Liver (tissue), 8 donors: ENCODE measurements at regions not wholly inside any gene's neighbourhood (a gene's known extent, or its start where the extent isn't known, plus 50 kb on each side); places are given as distances from the start of the nearest gene placed in this dataset.

ENCODE experiments used
- DNase-seq: peaks from one replicate; pipeline ENCODE4 v3.0.0-alpha.2; 2017; ENCODE audit warnings: low spot score
- H3K27ac ChIP-seq, 2 donors: one replicate each; pipeline ENCODE4 v1.7.0; 2013; ENCODE audit warnings: inconsistent platforms in 2 of 2, low read length in 2 of 2, control low read depth in 1 of 2, low read depth in 1 of 2, mild to moderate bottlenecking in 1 of 2
- H3K27me3 ChIP-seq, 4 donors: one replicate each; pipeline versions ENCODE4 v1.6.1 to v1.7.0; 2013; ENCODE audit warnings: low read length in 3 of 4, inconsistent platforms in 1 of 4, mild to moderate bottlenecking in 1 of 4, moderate library complexity in 1 of 4; ENCODE audit not compliant: control insufficient read depth in 4 of 4, insufficient read depth in 4 of 4
- H3K36me3 ChIP-seq, 4 donors: one replicate each; pipeline versions ENCODE4 v1.6.1 to v1.7.0; 2013; ENCODE audit warnings: low read length in 3 of 4, mild to moderate bottlenecking in 3 of 4, low read depth in 1 of 4, moderate library complexity in 1 of 4; ENCODE audit not compliant: control insufficient read depth in 4 of 4, insufficient read depth in 3 of 4
- H3K4me1 ChIP-seq, 4 donors: one replicate each; pipeline versions ENCODE4 v1.6.1 to v1.7.0; 2013; ENCODE audit warnings: low read length in 3 of 4, mild to moderate bottlenecking in 3 of 4, moderate library complexity in 1 of 4; ENCODE audit not compliant: control insufficient read depth in 4 of 4, insufficient read depth in 4 of 4
- H3K4me3 ChIP-seq, 3 donors: one replicate each; pipeline versions ENCODE4 v1.6.1 to v1.7.0; 2013; ENCODE audit warnings: low read length in 3 of 3, control low read depth in 1 of 3, low read depth in 1 of 3, mild to moderate bottlenecking in 1 of 3
- H3K9ac ChIP-seq, 2 donors: one replicate each; pipeline ENCODE4 v1.7.0; 2013; ENCODE audit warnings: low read length in 2 of 2, mild to moderate bottlenecking in 2 of 2, moderate library complexity in 2 of 2, control low read depth in 1 of 2, low read depth in 1 of 2
- H3K9me3 ChIP-seq, 4 donors: one replicate each; pipeline versions ENCODE4 v1.6.1 to v1.7.0; 2013; ENCODE audit warnings: low read length in 3 of 4; ENCODE audit not compliant: control insufficient read depth in 4 of 4
- CTCF ChIP-seq: fragments of 150-350 bp; IDR thresholded peaks from 2 replicates; pipeline ENCODE4 v1.5.1; 2017; ENCODE audit warnings: improper control_type of control experiment, low read depth, low read length; ENCODE audit not compliant: missing input control
- FOXA1 ChIP-seq: IDR thresholded peaks from 2 replicates; pipeline ENCODE4 v1.6.1; 2016; ENCODE audit warnings: antibody characterized with exemption
- FOXA2 ChIP-seq: IDR thresholded peaks from 2 replicates; pipeline ENCODE4 v1.6.1; 2016; ENCODE audit warnings: antibody characterized with exemption
- GABPA ChIP-seq, 2 donors: IDR thresholded peaks in 1 of 2; conservative IDR thresholded peaks in 1 of 2; 2 replicates each; pipeline ENCODE4 v1.6.1; 2016; ENCODE audit warnings: antibody characterized with exemption in 2 of 2, mild to moderate bottlenecking in 1 of 2, moderate library complexity in 1 of 2
- HNF4G ChIP-seq: IDR thresholded peaks from 2 replicates; pipeline ENCODE4 v1.6.1; 2016; ENCODE audit warnings: antibody characterized with exemption
- JUND ChIP-seq, 2 donors: IDR thresholded peaks; 2 replicates each; pipeline ENCODE4 v1.6.1; 2016; ENCODE audit warnings: antibody characterized with exemption in 2 of 2
- NR2F2 ChIP-seq: IDR thresholded peaks from 2 replicates; pipeline ENCODE4 v1.6.1; 2016; ENCODE audit warnings: antibody characterized with exemption
- RAD21 ChIP-seq, 2 donors: IDR thresholded peaks; 2 replicates each; pipeline ENCODE4 v1.6.1; 2016; ENCODE audit warnings: antibody characterized with exemption in 2 of 2, mild to moderate bottlenecking in 2 of 2
- REST ChIP-seq: IDR thresholded peaks from 2 replicates; pipeline ENCODE4 v1.6.1; 2016; ENCODE audit warnings: antibody characterized with exemption, mild to moderate bottlenecking
- RXRA ChIP-seq, 2 donors: IDR thresholded peaks; 2 replicates each; pipeline ENCODE4 v1.6.1; 2017 to 2018; ENCODE audit warnings: antibody characterized with exemption in 2 of 2, mild to moderate bottlenecking in 1 of 2
- SP1 ChIP-seq: IDR thresholded peaks from 2 replicates; pipeline ENCODE4 v1.6.1; 2018; ENCODE audit warnings: antibody characterized with exemption, mild to moderate bottlenecking
- YY1 ChIP-seq: IDR thresholded peaks from 2 replicates; pipeline ENCODE4 v1.6.1; 2016; ENCODE audit warnings: antibody characterized with exemption, mild to moderate bottlenecking
- ZBTB33 ChIP-seq: IDR thresholded peaks from 2 replicates; pipeline ENCODE4 v1.6.1; 2016; ENCODE audit warnings: antibody characterized with exemption
- WGBS: extraction: QIAGEN DNeasy Blood & Tissue Kit; methylation state at CpG from one replicate; pipeline ENCODE4 v1.1.7; 2013; 5-methylcytosine and 5-hydroxymethylcytosine counted together
- TF ChIP-seq, protein P1 (sequence below): IDR thresholded peaks from 2 replicates; pipeline ENCODE4 v1.6.1; 2016; ENCODE audit warnings: antibody characterized with exemption
- donor health status: healthy.
- donor health status: healthy.
- donor health status: healthy.
- donor health status: healthy.
- donor health status: healthy.

DNA sequence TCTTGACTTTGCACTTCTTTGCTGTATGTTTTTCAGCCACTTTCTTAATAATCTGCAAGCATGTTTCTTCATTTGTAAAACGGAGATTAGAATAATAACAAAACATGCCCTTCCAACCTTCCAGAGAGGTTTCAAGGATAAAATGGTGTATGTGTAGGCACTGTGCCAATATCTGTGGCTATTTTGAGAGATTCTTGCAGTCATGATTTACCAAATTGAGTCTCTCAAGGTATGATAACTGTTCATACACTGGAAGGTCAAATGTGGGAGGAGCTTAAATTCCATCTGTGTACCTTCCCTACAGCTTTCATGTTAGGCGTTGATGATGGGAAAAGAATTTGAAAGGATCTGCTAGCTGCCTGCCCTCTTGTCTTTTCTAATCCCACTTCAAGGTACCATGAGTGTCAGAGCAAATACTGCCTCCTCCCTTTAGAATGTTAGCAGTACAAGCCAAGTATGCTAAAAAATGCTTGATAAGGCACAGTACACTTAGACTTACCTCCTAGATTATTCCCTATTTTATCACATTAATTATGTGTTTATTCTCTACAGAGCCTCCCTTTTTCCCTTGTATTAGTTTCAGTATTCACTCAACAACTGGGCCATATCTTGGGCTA lies 78.0 kb upstream of the ST8SIA2 start:
- Histone ChIP-seq H3K9ac (no peak overlapping the region), H3K9me3 (peaks cover 0 to 4% (median 2%) of the 10 kb centered on the region in 4 donors), H3K4me1 (no peaks in the 10 kb centered on the region), H3K36me3 (no peaks in the 10 kb centered on the region), H3K27me3 (peaks cover 0 to 5% (median 1%) of the 10 kb centered on the region in 4 donors), H3K27ac (no peak overlapping the region), H3K4me3 (no peak overlapping the region)
- DNase-seq = no peak
- WGBS = 50% methylated on average over 2 of the region's 2 CpGs
- TF ChIP-seq RAD21 (IDR thresholded peaks at IDR 0.05) (no peak), RXRA (IDR thresholded peaks at IDR 0.05) (no peak), FOXA2 (no peak), CTCF (no peak)

DNA sequence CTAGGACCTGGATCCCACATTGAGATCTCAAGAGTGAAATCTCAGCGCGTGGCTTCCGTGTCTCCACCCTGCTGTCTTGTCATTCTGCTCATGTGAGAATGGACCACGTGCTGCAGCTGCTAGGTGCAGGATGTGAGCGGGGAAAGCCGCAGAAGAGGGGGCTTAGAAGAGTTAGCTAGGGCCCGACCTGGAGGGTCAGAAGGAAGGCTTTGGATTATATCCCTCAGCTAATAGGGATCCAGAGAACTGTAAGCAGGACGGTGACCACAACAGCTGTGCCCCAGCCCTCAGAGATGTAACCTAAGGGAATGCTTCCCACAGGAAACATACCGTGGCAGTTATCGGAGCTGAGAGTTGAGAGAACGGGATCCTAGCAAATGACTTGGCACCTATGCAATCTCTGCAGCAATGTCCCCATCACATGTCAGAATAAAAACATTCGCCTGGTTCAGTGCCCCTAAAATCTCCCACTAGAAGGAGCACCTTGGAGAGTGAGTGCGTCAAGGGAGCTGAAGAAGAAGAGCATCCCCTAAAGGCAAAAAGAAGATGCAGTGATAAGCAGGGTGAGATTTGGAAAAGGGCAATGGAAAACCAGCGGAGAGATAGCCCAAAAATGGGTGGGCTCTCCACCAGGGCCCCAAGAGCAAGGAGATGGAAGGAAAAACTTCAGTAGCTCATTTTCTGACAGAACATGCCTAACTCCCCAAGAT lies 76.9 kb upstream of the ST8SIA2 start:
- 78% methylated on average over 14 of the region's 14 CpGs for WGBS
- Histone ChIP-seq H3K27ac (no peak overlapping the region), H3K4me1 (no peaks in the 10 kb centered on the region), H3K36me3 (no peaks in the 10 kb centered on the region), H3K9ac (no peak overlapping the region), H3K4me3 (no peak overlapping the region), H3K9me3 (peaks cover 0 to 4% (median 2%) of the 10 kb centered on the region in 4 donors), H3K27me3 (peaks cover 0 to 5% (median 1%) of the 10 kb centered on the region in 4 donors)
- no peak for DNase-seq
- TF ChIP-seq FOXA1 = no peak
- TF ChIP-seq HNF4G = no peak
- TF ChIP-seq GABPA (IDR thresholded peaks at IDR 0.05 in 1 of 2, conservative IDR thresholded peaks at IDR 0.05 in 1 of 2) = no peak
- no peak for TF ChIP-seq YY1
- no peak for TF ChIP-seq ZBTB33
- no peak for TF ChIP-seq NR2F2
- TF ChIP-seq, protein P1, sequence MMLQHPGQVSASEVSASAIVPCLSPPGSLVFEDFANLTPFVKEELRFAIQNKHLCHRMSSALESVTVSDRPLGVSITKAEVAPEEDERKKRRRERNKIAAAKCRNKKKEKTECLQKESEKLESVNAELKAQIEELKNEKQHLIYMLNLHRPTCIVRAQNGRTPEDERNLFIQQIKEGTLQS = no peak
- TF ChIP-seq CTCF = no peak
- TF ChIP-seq SP1 = no peak
- no peak for TF ChIP-seq JUND (IDR thresholded peaks at IDR 0.05)
- no peak for TF ChIP-seq RXRA (IDR thresholded peaks at IDR 0.05)
- no peak for TF ChIP-seq REST
